Cardiac muscle cell (in vitro differentiated cells and primary cell): ENCODE measurements at regions not wholly inside any gene's neighbourhood (a gene's known extent, or its start where the extent isn't known, plus 50 kb on each side); places are given as distances from the start of the nearest gene placed in this dataset.

Source experiments
- DNase-seq, 2 donors: peaks; one replicate each; pipeline versions ENCODE4 v3.0.0 to v3.0.0-alpha.2; 2010 to 2017; ENCODE audit warnings: low read depth in 1 of 2, low spot score in 1 of 2
- H3K27ac ChIP-seq: fragments of 200-600 bp; sonication (generic); 2 replicates; pipeline ENCODE4 v1.5.1; 2016
- H3K27me3 ChIP-seq: fragments of 200-600 bp; sonication (generic); 2 replicates; pipeline ENCODE4 v1.6.0; 2016; ENCODE audit warnings: control low read depth
- H3K36me3 ChIP-seq: fragments of 200-600 bp; sonication (generic); 2 replicates; pipeline ENCODE4 v1.5.1; 2016; ENCODE audit warnings: control low read depth
- H3K4me1 ChIP-seq: fragments of 200-600 bp; sonication (generic); 2 replicates; pipeline ENCODE4 v1.8.1; 2017; ENCODE audit warnings: low read depth, mild to moderate bottlenecking, mixed run types
- H3K4me3 ChIP-seq: fragments of 200-600 bp; sonication (generic); 2 replicates; pipeline ENCODE4 v1.5.1; 2016; ENCODE audit warnings: mild to moderate bottlenecking
- H3K9me3 ChIP-seq: fragments of 200-600 bp; sonication (generic); 2 replicates; pipeline ENCODE4 v1.5.1; 2017; ENCODE audit warnings: low read depth, mild to moderate bottlenecking, control low read depth
- CTCF ChIP-seq: IDR thresholded peaks from 2 replicates; pipeline ENCODE4 v1.5.1; 2012; ENCODE audit warnings: low read depth, mild to moderate bottlenecking, low read length

GRCh38 chr11:15551901-15552851, 437.5 kb downstream of the INSC start:
- DNase-seq: peak in 1 of 2 donors; percentile 1
- H3K27me3 ChIP-seq: no peaks in the 10 kb centered on the region
- no peaks in the 10 kb centered on the region for H3K36me3 ChIP-seq
- TF ChIP-seq CTCF: no peak
- no peak overlapping the region for H3K27ac ChIP-seq
- no peaks in the 10 kb centered on the region for H3K9me3 ChIP-seq
- H3K4me3 ChIP-seq: no peak overlapping the region
- H3K4me1 ChIP-seq: peaks cover 19% of the 10 kb centered on the region

- DNase-seq: peak in 1 of 2 donors; percentile 7
- TF ChIP-seq CTCF: no peak
- Histone ChIP-seq H3K27me3 (no peaks in the 10 kb centered on the region), H3K27ac (no peak overlapping the region), H3K4me3 (no peak overlapping the region), H3K36me3 (no peaks in the 10 kb centered on the region), H3K4me1 (peaks cover 19% of the 10 kb centered on the region), H3K9me3 (no peaks in the 10 kb centered on the region)
Observed at GRCh38 chr11:15555161-15555560, 440.4 kb downstream of the INSC start.

- TF ChIP-seq CTCF: no peak
- Histone ChIP-seq H3K9me3 (no peaks in the 10 kb centered on the region), H3K4me3 (no peak overlapping the region), H3K36me3 (no peaks in the 10 kb centered on the region), H3K27me3 (no peaks in the 10 kb centered on the region), H3K4me1 (peaks cover 13% of the 10 kb centered on the region), H3K27ac (no peak overlapping the region)
- DNase-seq: no peak
Observed at GRCh38 chr11:15557457-15558230, 442.9 kb downstream of the INSC start.

GRCh38 chr11:15558513-15559181, 443.9 kb downstream of the INSC start:
- H3K4me3 ChIP-seq: no peak overlapping the region
- no peak overlapping the region for H3K27ac ChIP-seq
- no peak for DNase-seq
- H3K27me3 ChIP-seq: no peaks in the 10 kb centered on the region
- H3K9me3 ChIP-seq: no peaks in the 10 kb centered on the region
- H3K4me1 ChIP-seq: peaks cover 7% of the 10 kb centered on the region
- H3K36me3 ChIP-seq: no peaks in the 10 kb centered on the region
- no peak for TF ChIP-seq CTCF

GRCh38 chr11:15560689-15561467, 446.2 kb downstream of the INSC start:
- Histone ChIP-seq H3K9me3 (no peaks in the 10 kb centered on the region), H3K27me3 (no peaks in the 10 kb centered on the region), H3K36me3 (no peaks in the 10 kb centered on the region), H3K4me3 (no peak overlapping the region), H3K4me1 (no peaks in the 10 kb centered on the region), H3K27ac (no peak overlapping the region)
- no peak for DNase-seq
- TF ChIP-seq CTCF: no peak
